Stimulated activated effector memory CD8-positive, alpha-beta T cell treated with anti-CD3 and anti-CD28 coated beads, Interleukin-12 subunit alpha, Interleukin-12 subunit beta, amount 100 ng/mL, for 72 hours (primary cell): ENCODE measurements at regions not wholly inside any gene's neighbourhood (a gene's known extent, or its start where the extent isn't known, plus 50 kb on each side); places are given as distances from the start of the nearest gene placed in this dataset.

Experiments
- ATAC-seq: fragments of 150-1000 bp; cut with Tn5 transposase; 2 replicates; pipeline ENCODE4 v1.10.0; 2021
- DNase-seq, 2 donors: peaks; one replicate each; pipeline ENCODE4 v3.0.0; 2021 to 2022; ENCODE audit warnings: low spot score in 2 of 2
- H3K27ac Mint-ChIP-seq: one replicate; pipeline ENCODE4 v1.8.0; 2022; ENCODE audit warnings: mild to moderate bottlenecking, mixed read lengths
- H3K36me3 Mint-ChIP-seq: one replicate; pipeline ENCODE4 v1.8.0; 2022; ENCODE audit warnings: mild to moderate bottlenecking, mixed read lengths
- H3K4me1 Mint-ChIP-seq: one replicate; pipeline ENCODE4 v1.8.0; 2022; ENCODE audit warnings: mixed read lengths
- H3K4me3 Mint-ChIP-seq: one replicate; pipeline ENCODE4 v1.8.0; 2022; ENCODE audit warnings: mild to moderate bottlenecking, mixed read lengths
- H3K9me3 Mint-ChIP-seq: one replicate; pipeline ENCODE4 v1.8.0; 2022; ENCODE audit warnings: mixed read lengths

DNA sequence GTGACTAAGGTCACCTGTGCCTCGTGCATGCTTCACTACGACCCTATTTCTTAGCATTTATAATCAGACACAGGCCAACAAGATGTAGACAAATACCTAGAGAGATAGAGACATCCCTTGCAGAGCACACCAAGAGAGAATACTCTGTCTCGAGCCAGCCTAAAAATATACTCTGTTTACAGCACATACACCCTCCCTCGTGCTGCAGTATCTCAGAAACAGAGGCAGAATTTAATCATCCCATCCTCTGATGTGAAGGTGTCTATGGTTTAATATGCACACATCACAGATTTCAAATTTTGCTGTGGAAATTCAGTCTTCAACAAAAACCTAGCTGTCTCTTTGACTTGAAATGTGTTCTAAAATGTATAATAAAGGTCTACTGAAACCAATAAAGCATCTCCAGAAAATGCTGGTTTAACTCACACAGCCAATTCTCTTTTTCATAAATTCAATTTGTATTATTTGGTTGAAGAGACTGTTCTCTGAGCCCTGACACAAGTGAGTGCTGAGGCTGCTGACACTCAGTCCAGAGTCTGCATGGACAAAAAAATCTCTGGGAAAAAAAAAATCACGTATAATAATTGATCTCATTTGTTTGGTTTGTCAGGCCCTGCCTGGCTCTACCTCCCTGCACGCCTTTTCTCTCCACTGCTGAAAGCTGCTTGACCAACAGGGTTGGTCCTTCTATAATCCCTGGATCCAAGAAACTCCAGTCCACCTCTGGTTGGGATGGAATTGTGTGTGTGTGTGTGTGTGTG, 142.0 kb upstream of the FSHR start:
- Mint-ChIP-seq H3K36me3 (no peaks in the 10 kb centered on the region), H3K4me1 (no peaks in the 10 kb centered on the region), H3K4me3 (no peak overlapping the region), H3K9me3 (peaks cover 19% of the 10 kb centered on the region), H3K27ac (no peak overlapping the region)
- DNase-seq (no peak), ATAC-seq (no peak)

GRCh38 chr2:49294225-49294624, 139.9 kb upstream of the FSHR start:
- no peaks in the 10 kb centered on the region for H3K4me1 Mint-ChIP-seq
- no peaks in the 10 kb centered on the region for H3K36me3 Mint-ChIP-seq
- ATAC-seq (no peak), DNase-seq (no peak)
- H3K27ac Mint-ChIP-seq = no peak overlapping the region
- peaks cover 11% of the 10 kb centered on the region for H3K9me3 Mint-ChIP-seq
- no peak overlapping the region for H3K4me3 Mint-ChIP-seq

GRCh38 chr2:49291619-49292018, 137.3 kb upstream of the FSHR start:
- H3K9me3 Mint-ChIP-seq = peaks cover 11% of the 10 kb centered on the region
- no peaks in the 10 kb centered on the region for H3K36me3 Mint-ChIP-seq
- no peak overlapping the region for H3K27ac Mint-ChIP-seq
- DNase-seq = no peak
- no peak overlapping the region for H3K4me3 Mint-ChIP-seq
- no peak for ATAC-seq
- H3K4me1 Mint-ChIP-seq = no peaks in the 10 kb centered on the region

- Mint-ChIP-seq H3K4me1 (no peaks in the 10 kb centered on the region), H3K36me3 (no peaks in the 10 kb centered on the region), H3K27ac (no peak overlapping the region), H3K4me3 (no peak overlapping the region), H3K9me3 (peaks cover 18% of the 10 kb centered on the region)
- no peak for DNase-seq
- no peak for ATAC-seq
These were observed 135.4 kb upstream of the FSHR start for GRCh38 chr2:49289711-49290110.

GRCh38 chr2:49288902-49289700, 134.8 kb upstream of the FSHR start:
- H3K36me3 Mint-ChIP-seq = no peaks in the 10 kb centered on the region
- no peaks in the 10 kb centered on the region for H3K4me1 Mint-ChIP-seq
- H3K27ac Mint-ChIP-seq = no peak overlapping the region
- no peak for ATAC-seq
- H3K9me3 Mint-ChIP-seq = peaks cover 18% of the 10 kb centered on the region
- H3K4me3 Mint-ChIP-seq = no peak overlapping the region
- no peak for DNase-seq

GRCh38 chr2:49288113-49288705, 133.9 kb upstream of the FSHR start:
- no peak overlapping the region for H3K4me3 Mint-ChIP-seq
- peaks cover 18% of the 10 kb centered on the region for H3K9me3 Mint-ChIP-seq
- DNase-seq (no peak), ATAC-seq (no peak)
- H3K27ac Mint-ChIP-seq = no peak overlapping the region
- H3K4me1 Mint-ChIP-seq = no peaks in the 10 kb centered on the region
- H3K36me3 Mint-ChIP-seq = no peaks in the 10 kb centered on the region

GRCh38 chr2:49286726-49287125, 132.4 kb upstream of the FSHR start:
- peaks cover 9% of the 10 kb centered on the region for H3K9me3 Mint-ChIP-seq

DNA sequence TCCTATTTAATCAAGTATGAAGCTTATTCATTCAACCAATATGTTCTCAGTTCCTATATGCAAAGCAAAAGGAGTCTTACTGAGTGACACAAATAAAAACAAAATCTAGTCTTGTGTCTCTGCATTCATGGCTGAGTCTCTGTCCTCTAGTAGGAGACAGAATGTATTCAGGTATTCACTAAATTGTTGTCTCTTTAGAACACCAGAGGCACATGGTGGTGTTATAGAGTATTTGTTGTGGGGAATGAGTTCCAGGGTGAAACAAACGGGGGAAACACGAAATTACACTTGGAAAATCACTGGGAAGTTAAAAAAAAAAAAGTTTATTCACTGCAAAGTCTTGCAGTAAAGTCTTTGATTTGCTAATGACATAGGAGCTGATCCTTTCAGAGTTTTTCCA, 131.7 kb upstream of the FSHR start:
- Mint-ChIP-seq H3K9me3 (peaks cover 7% of the 10 kb centered on the region), H3K4me1 (no peaks in the 10 kb centered on the region), H3K27ac (no peak overlapping the region), H3K4me3 (no peak overlapping the region), H3K36me3 (no peaks in the 10 kb centered on the region)
- no peak for ATAC-seq
- no peak for DNase-seq

More at GRCh38 chr2:49286726-49287125, 132.4 kb upstream of the FSHR start:
- DNase-seq (no peak), ATAC-seq (no peak)
- H3K27ac Mint-ChIP-seq = no peak overlapping the region
- no peak overlapping the region for H3K4me3 Mint-ChIP-seq
- H3K36me3 Mint-ChIP-seq = no peaks in the 10 kb centered on the region
- H3K4me1 Mint-ChIP-seq = no peaks in the 10 kb centered on the region

- H3K9me3 Mint-ChIP-seq = peaks cover 11% of the 10 kb centered on the region
These were observed 124.2 kb upstream of the FSHR start for GRCh38 chr2:49278561-49278960.

GRCh38 chr2:49278141-49278540, 123.8 kb upstream of the FSHR start:
- no peak overlapping the region for H3K27ac Mint-ChIP-seq
- peaks cover 11% of the 10 kb centered on the region for H3K9me3 Mint-ChIP-seq
- H3K36me3 Mint-ChIP-seq = no peaks in the 10 kb centered on the region
- DNase-seq = no peak
- H3K4me3 Mint-ChIP-seq = no peak overlapping the region
- no peak for ATAC-seq
- no peaks in the 10 kb centered on the region for H3K4me1 Mint-ChIP-seq

More at GRCh38 chr2:49278561-49278960, 124.2 kb upstream of the FSHR start:
- ATAC-seq (no peak), DNase-seq (no peak)
- H3K36me3 Mint-ChIP-seq = no peaks in the 10 kb centered on the region
- no peak overlapping the region for H3K4me3 Mint-ChIP-seq
- H3K4me1 Mint-ChIP-seq = no peaks in the 10 kb centered on the region
- no peak overlapping the region for H3K27ac Mint-ChIP-seq

DNA sequence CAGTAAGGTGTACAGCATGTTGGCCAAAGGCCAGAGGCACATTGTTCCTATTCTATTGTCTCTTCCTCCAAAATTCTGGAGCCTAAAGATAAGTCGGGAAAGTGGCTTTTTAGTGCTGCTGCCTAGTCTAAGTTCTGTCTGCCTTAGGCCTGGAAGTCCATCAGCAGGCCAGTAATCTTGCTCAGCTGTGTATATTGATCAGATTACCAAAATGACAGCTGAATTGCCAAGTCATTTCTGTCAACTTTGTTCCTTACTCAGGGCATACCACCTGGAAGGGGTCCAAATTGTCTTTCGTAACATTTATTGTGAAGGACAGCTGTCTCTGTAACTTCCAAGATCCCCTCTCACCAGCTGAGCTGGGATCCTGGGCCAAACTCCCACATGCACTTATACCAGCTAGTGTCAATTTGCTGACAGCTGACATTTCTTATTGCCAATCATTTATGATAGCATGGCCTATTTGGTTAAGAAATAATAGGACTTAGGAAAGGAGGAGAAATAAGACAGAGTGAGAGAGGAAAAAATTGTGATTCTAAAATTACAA, 116.8 kb upstream of the FSHR start:
- Mint-ChIP-seq H3K4me1 (no peaks in the 10 kb centered on the region), H3K4me3 (no peak overlapping the region), H3K27ac (no peak overlapping the region), H3K9me3 (peaks cover 3% of the 10 kb centered on the region), H3K36me3 (no peaks in the 10 kb centered on the region)
- DNase-seq (no peak), ATAC-seq (no peak)

DNA sequence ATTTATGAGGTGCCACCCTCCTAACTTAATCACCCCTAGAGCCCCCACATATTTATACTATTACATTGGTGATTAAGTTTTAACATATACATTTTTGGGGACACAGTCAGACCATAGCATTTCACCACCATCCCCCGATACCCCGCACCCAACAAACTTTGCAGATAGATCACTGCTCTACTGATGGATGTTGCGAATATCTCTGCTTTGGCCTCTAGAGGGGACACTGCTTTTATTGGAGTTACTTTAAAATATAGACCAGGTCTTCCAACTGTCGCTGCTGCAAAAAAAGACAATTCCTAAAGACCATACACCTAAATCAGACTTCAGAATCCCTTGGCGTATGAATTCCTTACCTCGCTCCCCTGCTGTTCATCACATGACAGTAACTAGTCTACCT, 115.8 kb upstream of the FSHR start:
- no peak for DNase-seq
- Mint-ChIP-seq H3K36me3 (no peaks in the 10 kb centered on the region), H3K9me3 (peaks cover 3% of the 10 kb centered on the region), H3K27ac (no peak overlapping the region), H3K4me1 (no peaks in the 10 kb centered on the region), H3K4me3 (no peak overlapping the region)
- ATAC-seq = no peak

DNA sequence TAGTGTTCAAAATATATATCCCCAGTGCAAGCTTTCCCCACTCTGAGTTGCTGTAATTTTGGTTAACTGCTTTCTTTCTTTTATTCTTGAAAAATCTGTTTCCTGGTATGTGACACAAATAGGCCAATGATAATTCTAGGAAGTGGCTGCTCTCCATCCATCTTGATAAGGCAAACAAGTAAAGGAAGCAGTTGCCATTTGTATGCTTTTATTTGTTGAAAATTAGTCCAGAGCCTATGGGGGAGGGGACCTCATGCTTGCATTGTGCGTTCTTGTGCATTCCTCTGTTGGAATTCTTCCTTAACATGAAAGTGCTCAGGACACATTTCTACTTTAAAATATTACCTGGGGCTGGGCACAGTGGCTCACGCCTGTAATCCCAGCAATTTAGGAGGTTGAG, 111.2 kb upstream of the FSHR start:
- no peak overlapping the region for H3K27ac Mint-ChIP-seq

DNA sequence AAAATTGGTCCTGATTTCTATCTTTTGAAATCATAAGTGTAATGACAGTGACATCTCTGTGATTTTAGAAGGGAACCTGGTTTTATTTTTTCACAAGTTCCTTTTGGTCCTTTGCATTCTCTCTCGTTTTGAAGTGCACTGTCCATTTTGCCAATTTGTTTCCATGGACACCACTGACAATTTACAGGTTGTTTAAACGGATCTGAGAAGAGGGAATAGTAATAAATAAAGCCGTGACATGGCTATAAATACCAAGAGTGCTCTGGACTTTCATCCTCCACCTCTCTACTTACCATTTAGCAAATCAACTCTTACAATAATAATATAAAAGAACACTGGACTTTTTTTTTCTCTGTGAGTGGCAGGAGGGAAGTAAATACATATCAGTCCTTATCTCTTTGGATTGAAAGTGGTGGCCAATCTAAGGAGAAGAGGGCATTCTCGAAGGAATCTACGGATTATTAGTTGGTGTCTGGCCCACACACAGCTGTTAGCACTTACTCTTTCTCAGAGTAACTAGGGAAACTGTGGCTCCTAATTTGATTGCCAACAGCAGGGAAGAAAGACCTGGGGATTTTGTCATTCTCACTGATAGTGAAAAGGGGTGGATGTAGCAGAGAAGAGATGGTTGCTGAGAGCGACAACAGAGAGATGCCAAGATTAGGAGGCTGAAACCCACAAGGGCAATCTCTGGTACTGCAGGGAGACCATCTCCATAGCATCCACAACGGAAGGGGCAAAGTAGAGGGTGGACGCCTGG, 108.7 kb upstream of the FSHR start:
- Mint-ChIP-seq H3K27ac (no peak overlapping the region), H3K36me3 (no peaks in the 10 kb centered on the region), H3K9me3 (peaks cover 9% of the 10 kb centered on the region), H3K4me1 (no peaks in the 10 kb centered on the region), H3K4me3 (no peak overlapping the region)
- ATAC-seq = no peak
- no peak for DNase-seq

More for the DNA sequence above, 111.2 kb upstream of the FSHR start:
- ATAC-seq (no peak), DNase-seq (no peak)
- H3K4me1 Mint-ChIP-seq = no peaks in the 10 kb centered on the region
- peaks cover 2% of the 10 kb centered on the region for H3K9me3 Mint-ChIP-seq
- no peak overlapping the region for H3K4me3 Mint-ChIP-seq
- no peaks in the 10 kb centered on the region for H3K36me3 Mint-ChIP-seq

- H3K9me3 Mint-ChIP-seq = peaks cover 9% of the 10 kb centered on the region
- ATAC-seq (no peak), DNase-seq (no peak)
- no peaks in the 10 kb centered on the region for H3K36me3 Mint-ChIP-seq
- H3K4me1 Mint-ChIP-seq = no peaks in the 10 kb centered on the region
- H3K27ac Mint-ChIP-seq = no peak overlapping the region
- H3K4me3 Mint-ChIP-seq = no peak overlapping the region
These were observed 107.5 kb upstream of the FSHR start for GRCh38 chr2:49261781-49262180.
